ENCODE measurements at regions not wholly inside any gene's neighbourhood (a gene's known extent, or its start where the extent isn't known, plus 50 kb on each side); places are given as distances from the start of the nearest gene placed in this dataset.

DNA sequence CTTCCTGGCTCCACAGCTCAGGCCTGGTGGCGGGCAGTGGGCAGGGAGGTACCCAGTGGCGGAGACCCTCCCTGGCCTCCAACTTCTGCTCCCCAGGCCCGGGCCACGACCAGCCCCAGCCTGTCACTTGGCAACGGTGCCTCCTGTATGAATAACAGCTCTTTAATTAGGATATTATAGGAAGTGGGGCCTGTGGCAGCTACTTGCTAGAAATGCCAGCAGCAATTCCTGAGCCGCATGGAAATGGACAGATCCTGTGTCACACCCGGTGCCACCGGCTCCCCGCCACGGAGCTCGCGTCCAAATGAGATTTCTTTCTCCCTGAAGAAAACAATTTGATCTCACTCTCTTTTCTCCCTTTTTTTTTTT lies 104.5 kb downstream of the CHST1 start:
- TF ChIP-seq TAF1 (IDR thresholded peaks at IDR 0.05; ENCODE audit: low read depth, low read length): no peak
- no peak for TF ChIP-seq POLR2A (IDR thresholded peaks at IDR 0.05; ENCODE audit: low read depth, low read length)
- TF ChIP-seq POLR2AphosphoS5 (IDR thresholded peaks at IDR 0.05; ENCODE audit: low read depth, low read length): no peak
- TF ChIP-seq POU2F2 (IDR thresholded peaks at IDR 0.05; ENCODE audit: low read depth, low read length): no peak
